GM10266 (cell line): ENCODE measurements at regions not wholly inside any gene's neighbourhood (a gene's known extent, or its start where the extent isn't known, plus 50 kb on each side); places are given as distances from the start of the nearest gene placed in this dataset.

Source experiments
- DNase-seq: peaks from one replicate; pipeline ENCODE4 v3.0.0; 2012; ENCODE audit errors: extremely low spot score
- CTCF ChIP-seq: IDR thresholded peaks from 2 replicates; pipeline ENCODE4 v1.5.1; 2012; ENCODE audit warnings: mild to moderate bottlenecking, low read depth; ENCODE audit not compliant: control insufficient read depth, insufficient read depth; ENCODE audit errors: missing control alignments

- no peak for DNase-seq
- TF ChIP-seq CTCF = no peak
These were observed 69.6 kb upstream of the SLC4A4 start for GRCh38 chr4:71269233-71269632.

- peak; percentile 7 for DNase-seq
- TF ChIP-seq CTCF = peak; percentile 44
These were observed 67.9 kb upstream of the SLC4A4 start for GRCh38 chr4:71270901-71271300.

- no peak for DNase-seq
- no peak for TF ChIP-seq CTCF
These were observed 65.8 kb upstream of the SLC4A4 start for GRCh38 chr4:71272976-71273375.

- no peak for DNase-seq
- TF ChIP-seq CTCF = no peak
These were observed 63.8 kb upstream of the SLC4A4 start for GRCh38 chr4:71275004-71275403.

GRCh38 chr4:71275570-71275969 is 63.2 kb upstream of the SLC4A4 start:
- no peak for DNase-seq
- TF ChIP-seq CTCF = no peak

GRCh38 chr4:71277353-71277752 is 61.5 kb upstream of the SLC4A4 start:
- no peak for DNase-seq
- TF ChIP-seq CTCF = no peak

GRCh38 chr4:71283642-71284257 is 55.1 kb upstream of the SLC4A4 start:
- DNase-seq = no peak
- TF ChIP-seq CTCF = no peak
